T-helper 2 cell treated with Interferon-gamma antibody and Interleukin-4, amounts not matched to agents 100 ng/mL and 5 ng/mL, for 36 hours (primary cell): ENCODE measurements at regions not wholly inside any gene's neighbourhood (a gene's known extent, or its start where the extent isn't known, plus 50 kb on each side); places are given as distances from the start of the nearest gene placed in this dataset.
"Not testable (repeated sequence)": the region's sequence is repeated elsewhere in the genome, so short reads cannot be mapped to it uniquely, and the experiment has no call there.

Experiments used
- intact Hi-C: fragments of 100-400 bp; cut with micrococcal nuclease; formaldehyde crosslinking; loops from one replicate; pipeline ENCODE4 v1.15.1; 2023

GRCh38 chr19:27806471-27807070, 1406.4 kb downstream of the UQCRFS1 start:
- intact Hi-C loops, result no loop called here

DNA sequence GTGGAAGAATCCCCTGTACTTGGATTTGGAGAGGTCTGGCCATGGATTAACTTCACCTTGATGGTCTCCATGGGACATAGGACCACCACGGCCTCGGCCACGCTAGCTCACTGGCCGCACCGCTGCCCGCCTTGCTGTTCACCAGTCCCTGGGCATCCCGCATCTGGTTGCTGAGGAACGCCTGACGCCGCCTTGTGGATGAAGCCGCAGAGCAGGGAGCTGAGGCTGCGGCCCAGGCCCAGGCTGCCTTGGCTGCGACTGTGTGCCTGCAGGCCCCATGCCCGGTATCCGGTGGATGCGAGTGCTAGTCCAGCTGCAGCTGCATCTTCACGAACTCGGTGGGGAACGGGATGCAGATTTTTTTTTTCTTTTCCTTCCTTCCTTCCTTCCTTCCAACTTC, 1407.1 kb downstream of the UQCRFS1 start:
- intact Hi-C loops, result no loop called here

- intact Hi-C loops, result not testable (repeated sequence)
Observed at GRCh38 chr19:27802293-27802692, 1410.7 kb downstream of the UQCRFS1 start.

DNA sequence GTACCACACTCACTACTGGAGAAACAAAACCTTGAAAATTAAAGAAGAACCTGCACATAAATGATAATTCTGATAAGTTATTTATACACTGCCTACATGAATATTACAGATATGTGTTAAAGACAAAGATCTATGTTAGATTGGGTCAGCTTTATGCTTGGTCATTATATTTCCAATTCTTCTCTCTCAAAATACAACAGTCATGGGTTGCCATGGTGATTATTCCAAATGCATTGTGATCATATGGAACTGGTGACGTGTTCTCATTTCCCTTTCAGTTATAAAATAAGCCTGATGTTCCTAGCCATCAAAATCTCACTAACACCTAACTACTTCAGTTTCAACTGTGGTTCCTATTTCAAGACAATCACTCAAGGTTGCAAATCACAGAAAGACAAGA, 1416.4 kb downstream of the UQCRFS1 start:
- intact Hi-C loops, result no loop called here

DNA sequence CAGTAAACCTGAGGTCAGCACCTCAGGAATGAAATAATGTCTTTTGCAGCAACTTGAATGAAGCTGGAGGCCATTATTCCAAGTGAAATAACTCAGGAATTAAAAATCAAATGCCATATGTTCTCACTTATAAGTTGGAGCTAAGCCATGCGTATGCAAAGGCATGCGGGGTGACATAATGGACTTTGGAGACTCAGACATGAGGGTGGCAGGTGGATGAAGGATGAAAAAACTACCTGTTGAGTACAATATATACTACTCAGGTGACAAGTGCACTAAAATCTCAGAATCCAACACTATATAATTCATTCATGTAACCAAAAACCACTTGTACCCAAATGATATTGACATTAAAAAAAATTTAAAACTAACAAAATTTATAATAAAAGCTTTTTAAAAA, 1416.9 kb downstream of the UQCRFS1 start:
- intact Hi-C loops, result no loop called here

DNA sequence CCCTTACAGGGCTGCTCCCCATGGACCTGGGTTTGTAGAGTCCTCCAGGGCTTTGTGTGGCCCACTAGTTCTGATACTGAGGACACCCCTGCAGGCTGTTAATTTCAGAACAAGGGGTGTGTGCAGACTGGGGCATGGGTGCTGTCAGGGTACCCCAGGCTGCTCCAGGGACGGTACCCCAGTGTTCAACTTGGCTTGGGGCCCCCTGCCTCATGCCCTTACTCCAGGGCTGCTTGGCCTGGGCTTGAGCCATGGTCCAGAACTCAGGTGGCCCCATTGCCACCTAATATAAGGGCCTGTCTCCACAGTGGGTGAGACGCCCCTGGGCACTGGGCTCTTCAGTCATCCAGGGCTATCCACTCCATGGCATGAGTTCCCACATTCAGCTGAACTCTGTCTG, 1417.6 kb downstream of the UQCRFS1 start:
- intact Hi-C loops, result no loop called here

GRCh38 chr19:27794494-27795042, 1418.4 kb downstream of the UQCRFS1 start:
- intact Hi-C loops, result no loop called here

- intact Hi-C loops, result no loop called here
Observed at GRCh38 chr19:27793644-27794493, 1419.1 kb downstream of the UQCRFS1 start.

GRCh38 chr19:27793128-27793643, 1419.8 kb downstream of the UQCRFS1 start:
- intact Hi-C loops, result no loop called here

- intact Hi-C loops, result no loop called here
Observed at GRCh38 chr19:27792576-27793127, 1420.3 kb downstream of the UQCRFS1 start.

GRCh38 chr19:27780367-27781075, 1432.4 kb downstream of the UQCRFS1 start:
- intact Hi-C loops, result no loop called here

DNA sequence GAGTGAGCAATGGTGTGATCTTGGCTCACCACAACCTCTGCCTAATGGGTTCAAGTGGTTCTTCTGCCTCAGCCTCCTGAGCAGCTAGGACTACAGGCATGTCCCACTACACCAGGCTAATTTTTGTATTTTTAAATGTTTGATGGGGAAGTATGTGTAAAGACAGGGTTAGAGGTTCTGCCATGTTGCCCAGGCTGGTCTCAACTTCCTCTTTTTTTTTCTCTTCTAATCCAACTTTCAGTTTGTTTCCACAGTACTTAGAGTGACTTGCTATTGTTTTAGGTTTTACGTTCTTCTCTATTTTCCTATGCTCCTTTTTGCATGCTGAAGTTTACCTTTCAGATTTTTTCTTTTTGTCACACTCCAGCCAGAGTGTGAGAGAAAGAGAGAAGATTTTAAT, 1433.0 kb downstream of the UQCRFS1 start:
- intact Hi-C loops, result no loop called here

GRCh38 chr19:27777726-27778125, 1435.2 kb downstream of the UQCRFS1 start:
- intact Hi-C loops, result no loop called here

DNA sequence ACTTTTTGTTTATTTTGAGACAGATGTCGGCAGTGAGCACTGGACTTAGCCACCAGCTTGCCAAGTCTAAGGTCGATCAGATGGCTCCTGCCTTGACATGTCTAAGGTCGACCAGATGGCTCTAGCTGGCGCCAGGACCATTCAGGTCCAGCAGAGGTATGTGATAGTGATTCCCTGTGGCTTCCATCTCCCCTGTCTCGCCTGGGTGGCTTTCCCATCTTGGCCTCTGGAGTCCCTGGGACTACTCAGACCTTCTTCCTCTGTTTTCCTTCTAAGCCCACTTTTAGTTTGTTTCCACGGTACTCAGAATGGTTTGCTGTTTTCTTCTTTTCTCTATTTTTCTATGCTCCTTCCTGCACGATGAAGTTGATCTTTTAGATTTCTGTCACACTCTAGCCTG, 1435.7 kb downstream of the UQCRFS1 start:
- intact Hi-C loops, result no loop called here

DNA sequence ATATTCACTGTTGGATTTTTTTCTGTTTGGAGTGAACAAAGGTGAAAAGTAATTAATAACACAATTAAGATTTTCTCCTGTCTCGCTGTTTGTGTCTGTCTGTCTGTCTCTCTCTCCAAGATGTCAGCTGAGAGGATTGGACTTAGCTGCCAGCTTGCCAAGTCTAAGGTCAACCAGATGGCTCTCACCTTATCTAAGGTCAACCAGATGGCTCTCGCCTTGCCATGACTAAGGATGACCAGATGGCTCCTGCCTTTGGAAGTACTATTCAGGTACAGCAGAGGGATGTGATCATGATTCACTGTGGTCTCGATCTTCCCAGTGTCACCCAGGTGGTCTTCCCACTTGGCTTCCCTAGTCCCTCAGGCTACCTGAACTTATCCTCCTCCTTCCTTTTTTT, 1436.4 kb downstream of the UQCRFS1 start:
- intact Hi-C loops, result no loop called here

DNA sequence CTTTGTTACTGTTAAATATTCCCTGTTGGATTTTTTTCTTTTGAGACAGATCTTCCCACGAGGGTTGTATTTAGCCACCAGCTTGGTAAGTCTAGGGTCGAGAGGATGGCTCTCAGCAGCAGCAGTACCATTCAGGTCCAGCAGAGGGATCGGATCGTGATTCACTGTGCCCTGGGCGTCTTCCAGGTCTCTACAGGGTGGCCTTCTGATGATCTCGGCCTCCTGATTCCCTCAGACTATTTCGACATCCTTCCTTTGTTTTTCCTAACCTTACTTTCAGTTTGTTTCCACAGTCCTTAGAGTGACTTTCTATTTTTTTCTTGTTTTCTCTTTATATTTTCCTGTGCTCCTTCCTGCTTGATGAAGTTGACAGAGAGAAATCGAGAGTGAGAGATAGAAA, 1436.9 kb downstream of the UQCRFS1 start:
- intact Hi-C loops, result no loop called here

- intact Hi-C loops, result no loop called here
Observed at GRCh38 chr19:27775395-27775794, 1437.6 kb downstream of the UQCRFS1 start.

- intact Hi-C loops, result no loop called here
Observed at GRCh38 chr19:27774827-27775226, 1438.1 kb downstream of the UQCRFS1 start.

GRCh38 chr19:27774337-27774736, 1438.6 kb downstream of the UQCRFS1 start:
- intact Hi-C loops, result no loop called here

GRCh38 chr19:27773318-27774094, 1439.4 kb downstream of the UQCRFS1 start:
- intact Hi-C loops, result no loop called here

GRCh38 chr19:27772059-27772458, 1440.9 kb downstream of the UQCRFS1 start:
- intact Hi-C loops, result no loop called here
